HG02798 (cell line): ENCODE measurements at regions not wholly inside any gene's neighbourhood (a gene's known extent, or its start where the extent isn't known, plus 50 kb on each side); places are given as distances from the start of the nearest gene placed in this dataset.
"Not testable (repeated sequence)": the region's sequence is repeated elsewhere in the genome, so short reads cannot be mapped to it uniquely, and the experiment has no call there.

Source experiments
- ATAC-seq: cut with Tn5 transposase; IDR thresholded peaks from one replicate; pipeline ENCODE4 v1.9.1; 2021; ENCODE audit warnings: mild to moderate bottlenecking; ENCODE audit not compliant: unreplicated experiment, poor library complexity

GRCh38 chr9:68593760-68594159 is 53.1 kb upstream of the TMEM252 start:
- ATAC-seq, result not testable (repeated sequence)

- ATAC-seq, result no peak
Measured at GRCh38 chr9:68595868-68596267, 55.2 kb upstream of the TMEM252 start.

GRCh38 chr9:68597362-68597997 is 56.8 kb upstream of the TMEM252 start:
- ATAC-seq, result no peak

- ATAC-seq, result no peak
Measured at GRCh38 chr9:68599826-68600225, 59.1 kb upstream of the TMEM252 start.

GRCh38 chr9:68601081-68601480 is 60.4 kb upstream of the TMEM252 start:
- no peak for ATAC-seq

- ATAC-seq, result no peak
Measured at GRCh38 chr9:68603371-68603770, 62.7 kb upstream of the TMEM252 start.

- ATAC-seq, result no peak
Measured at GRCh38 chr9:68608763-68609162, 68.1 kb upstream of the TMEM252 start.

GRCh38 chr9:68609901-68610415 is 69.3 kb upstream of the TMEM252 start:
- ATAC-seq, result no peak

- no peak for ATAC-seq
Measured at GRCh38 chr9:68614121-68614520, 73.4 kb upstream of the TMEM252 start.

- ATAC-seq, result not testable (repeated sequence)
Measured at GRCh38 chr9:68617011-68617410, 76.3 kb upstream of the TMEM252 start.

- no peak for ATAC-seq
Measured at GRCh38 chr9:68619072-68619471, 78.4 kb upstream of the TMEM252 start.

GRCh38 chr9:68619636-68620035 is 79.0 kb upstream of the TMEM252 start:
- ATAC-seq, result no peak

- no peak for ATAC-seq
Measured at GRCh38 chr9:68625559-68625958, 79.5 kb upstream of the PIP5K1B start.

GRCh38 chr9:68626526-68626925 is 78.5 kb upstream of the PIP5K1B start:
- no peak for ATAC-seq

GRCh38 chr9:68627104-68627503 is 77.9 kb upstream of the PIP5K1B start:
- no peak for ATAC-seq

- no peak for ATAC-seq
Measured at GRCh38 chr9:68627594-68627993, 77.4 kb upstream of the PIP5K1B start.

GRCh38 chr9:68629042-68629441 is 76.0 kb upstream of the PIP5K1B start:
- ATAC-seq, result no peak

GRCh38 chr9:68631811-68632210 is 73.2 kb upstream of the PIP5K1B start:
- no peak for ATAC-seq

- no peak for ATAC-seq
Measured at GRCh38 chr9:68637020-68637419, 68.0 kb upstream of the PIP5K1B start.

GRCh38 chr9:68639261-68639660 is 65.8 kb upstream of the PIP5K1B start:
- not testable (repeated sequence) for ATAC-seq

GRCh38 chr9:68640421-68641089 is 64.5 kb upstream of the PIP5K1B start:
- peak; percentile 26 for ATAC-seq
